ENCODE measurements at regions not wholly inside any gene's neighbourhood (a gene's known extent, or its start where the extent isn't known, plus 50 kb on each side); places are given as distances from the start of the nearest gene placed in this dataset.

- no peaks in the 10 kb centered on the region for H3K27me3 Mint-ChIP-seq
- no peak overlapping the region for H3K27ac Mint-ChIP-seq
- peaks cover 0 to 2% (median 0%) of the 10 kb centered on the region in 3 donors for H3K9me3 Mint-ChIP-seq
- no peak overlapping the region for H3K4me3 Mint-ChIP-seq
- H3K36me3 Mint-ChIP-seq: no peaks in the 10 kb centered on the region
- peaks cover 0 to 1% (median 0%) of the 10 kb centered on the region in 3 donors for H3K4me1 Mint-ChIP-seq
These were observed 171.2 kb upstream of the GBE1 start for GRCh38 chr3:81932681-81933080.

GRCh38 chr3:81931265-81932251 lies 170.1 kb upstream of the GBE1 start:
- Mint-ChIP-seq H3K27ac (no peak overlapping the region), H3K4me3 (no peak overlapping the region), H3K36me3 (no peaks in the 10 kb centered on the region)

GRCh38 chr3:81929697-81930096 lies 168.3 kb upstream of the GBE1 start:
- Mint-ChIP-seq H3K9me3 (peaks cover 2 to 3% (median 3%) of the 10 kb centered on the region in 3 donors), H3K27ac (no peak overlapping the region), H3K4me3 (no peak overlapping the region), H3K4me1 (peaks cover 0 to 1% (median 0%) of the 10 kb centered on the region in 3 donors), H3K27me3 (no peaks in the 10 kb centered on the region), H3K36me3 (no peaks in the 10 kb centered on the region)

More at GRCh38 chr3:81931265-81932251, 170.1 kb upstream of the GBE1 start:
- peaks cover 0 to 2% (median 0%) of the 10 kb centered on the region in 3 donors for H3K9me3 Mint-ChIP-seq
- H3K4me1 Mint-ChIP-seq: peaks cover 0 to 1% (median 0%) of the 10 kb centered on the region in 3 donors
- H3K27me3 Mint-ChIP-seq: no peaks in the 10 kb centered on the region

GRCh38 chr3:81927811-81928210 lies 166.4 kb upstream of the GBE1 start:
- no peaks in the 10 kb centered on the region for H3K36me3 Mint-ChIP-seq
- H3K4me1 Mint-ChIP-seq: peaks cover 0 to 1% (median 0%) of the 10 kb centered on the region in 3 donors
- H3K4me3 Mint-ChIP-seq: no peak overlapping the region

DNA sequence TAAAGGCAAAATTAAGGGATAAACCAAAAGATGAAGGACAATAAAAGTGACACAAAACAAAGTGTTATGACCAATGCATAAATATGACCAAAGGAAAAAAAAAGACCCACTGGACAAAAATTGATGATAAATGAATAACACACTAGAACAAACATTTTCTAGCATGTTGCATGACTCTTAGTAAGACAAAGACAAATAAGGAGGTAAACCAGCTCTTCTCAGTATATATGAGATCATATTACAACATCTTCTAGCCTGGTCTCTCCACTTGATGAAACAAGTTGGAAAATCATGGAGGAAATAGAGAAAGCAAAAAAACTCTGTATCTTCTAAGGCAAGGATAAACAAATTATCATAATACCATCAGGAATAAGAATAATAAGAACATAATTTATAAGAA lies 163.9 kb upstream of the GBE1 start:
- peaks cover 2 to 3% (median 3%) of the 10 kb centered on the region in 3 donors for H3K9me3 Mint-ChIP-seq

More at GRCh38 chr3:81927811-81928210, 166.4 kb upstream of the GBE1 start:
- Mint-ChIP-seq H3K9me3 (peaks cover 2 to 3% (median 3%) of the 10 kb centered on the region in 3 donors), H3K27ac (no peak overlapping the region), H3K27me3 (no peaks in the 10 kb centered on the region)

DNA sequence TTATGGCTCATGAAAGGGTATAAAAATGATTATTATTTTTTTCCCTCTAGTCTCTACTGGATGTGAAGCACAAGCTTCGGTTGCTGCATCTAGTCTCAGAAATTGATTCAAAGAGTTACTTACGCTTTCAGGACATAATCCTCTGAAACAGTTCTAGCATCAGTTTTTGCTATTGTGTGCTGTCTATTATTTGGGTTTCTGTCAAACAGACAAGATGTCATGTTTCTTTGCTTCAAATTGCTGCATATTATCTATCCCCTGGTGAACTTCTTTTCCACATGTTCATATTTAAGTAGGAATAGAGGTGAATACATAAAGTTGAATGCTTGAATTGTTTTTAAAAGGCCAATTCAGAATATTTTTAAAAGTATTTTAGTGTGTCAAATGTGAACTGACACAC lies 161.6 kb upstream of the GBE1 start:
- Mint-ChIP-seq H3K4me1 (peaks cover 0 to 1% (median 0%) of the 10 kb centered on the region in 3 donors), H3K27me3 (no peaks in the 10 kb centered on the region), H3K4me3 (no peak overlapping the region), H3K36me3 (no peaks in the 10 kb centered on the region), H3K9me3 (peaks cover 0 to 3% (median 3%) of the 10 kb centered on the region in 3 donors), H3K27ac (no peak overlapping the region)

More for the DNA sequence above, 163.9 kb upstream of the GBE1 start:
- no peaks in the 10 kb centered on the region for H3K27me3 Mint-ChIP-seq
- H3K4me1 Mint-ChIP-seq: peaks cover 0 to 1% (median 0%) of the 10 kb centered on the region in 3 donors
- no peak overlapping the region for H3K27ac Mint-ChIP-seq
- no peak overlapping the region for H3K4me3 Mint-ChIP-seq
- H3K36me3 Mint-ChIP-seq: no peaks in the 10 kb centered on the region

GRCh38 chr3:81922404-81922803 lies 161.0 kb upstream of the GBE1 start:
- Mint-ChIP-seq H3K4me1 (no peaks in the 10 kb centered on the region), H3K27ac (no peak overlapping the region), H3K4me3 (no peak overlapping the region), H3K27me3 (no peaks in the 10 kb centered on the region), H3K9me3 (peaks cover 0 to 3% (median 3%) of the 10 kb centered on the region in 3 donors), H3K36me3 (no peaks in the 10 kb centered on the region)

DNA sequence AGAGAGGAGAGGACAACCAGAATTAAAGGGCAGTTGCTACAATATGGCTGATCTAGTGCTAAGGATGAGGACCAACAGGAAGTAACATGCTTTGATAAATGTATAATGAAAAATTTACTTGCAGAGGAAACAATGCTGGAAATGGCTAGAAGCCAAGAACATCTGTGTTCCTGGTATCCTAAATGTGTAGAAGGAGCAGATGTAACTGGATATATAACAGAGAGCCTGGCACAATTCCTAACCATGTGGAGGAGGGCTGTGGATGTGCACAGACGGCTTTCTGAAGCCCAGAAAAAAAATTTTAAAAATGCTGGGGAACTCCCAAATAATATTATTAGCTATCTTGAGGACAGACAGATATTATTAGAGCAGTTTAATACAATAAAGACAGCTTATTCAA lies 159.4 kb upstream of the GBE1 start:
- Mint-ChIP-seq H3K36me3 (no peaks in the 10 kb centered on the region), H3K9me3 (peaks cover 0 to 3% (median 0%) of the 10 kb centered on the region in 3 donors), H3K4me3 (no peak overlapping the region), H3K4me1 (no peaks in the 10 kb centered on the region), H3K27me3 (no peaks in the 10 kb centered on the region), H3K27ac (no peak overlapping the region)

DNA sequence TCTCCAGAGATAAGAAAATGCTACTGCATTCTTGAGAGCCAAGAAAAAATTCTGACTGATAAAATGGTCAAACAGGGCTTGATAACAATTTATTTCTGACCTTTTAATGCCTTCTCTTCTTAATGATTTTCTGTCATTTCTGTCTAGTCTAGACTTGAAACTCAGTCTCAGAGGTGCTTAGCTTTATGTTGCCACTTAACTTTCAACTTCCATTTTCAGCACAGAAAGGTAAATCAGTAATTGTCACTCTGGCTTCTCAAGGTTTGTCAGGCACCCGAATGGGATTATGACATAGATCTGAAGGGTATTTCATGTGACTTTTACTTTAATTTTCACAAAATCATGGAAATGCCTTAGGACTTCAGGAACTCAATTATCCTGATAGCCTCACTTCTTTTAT lies 155.4 kb upstream of the GBE1 start:
- Mint-ChIP-seq H3K27me3 (no peaks in the 10 kb centered on the region), H3K4me3 (no peak overlapping the region), H3K4me1 (no peaks in the 10 kb centered on the region), H3K27ac (no peak overlapping the region), H3K9me3 (no peaks in the 10 kb centered on the region), H3K36me3 (no peaks in the 10 kb centered on the region)

DNA sequence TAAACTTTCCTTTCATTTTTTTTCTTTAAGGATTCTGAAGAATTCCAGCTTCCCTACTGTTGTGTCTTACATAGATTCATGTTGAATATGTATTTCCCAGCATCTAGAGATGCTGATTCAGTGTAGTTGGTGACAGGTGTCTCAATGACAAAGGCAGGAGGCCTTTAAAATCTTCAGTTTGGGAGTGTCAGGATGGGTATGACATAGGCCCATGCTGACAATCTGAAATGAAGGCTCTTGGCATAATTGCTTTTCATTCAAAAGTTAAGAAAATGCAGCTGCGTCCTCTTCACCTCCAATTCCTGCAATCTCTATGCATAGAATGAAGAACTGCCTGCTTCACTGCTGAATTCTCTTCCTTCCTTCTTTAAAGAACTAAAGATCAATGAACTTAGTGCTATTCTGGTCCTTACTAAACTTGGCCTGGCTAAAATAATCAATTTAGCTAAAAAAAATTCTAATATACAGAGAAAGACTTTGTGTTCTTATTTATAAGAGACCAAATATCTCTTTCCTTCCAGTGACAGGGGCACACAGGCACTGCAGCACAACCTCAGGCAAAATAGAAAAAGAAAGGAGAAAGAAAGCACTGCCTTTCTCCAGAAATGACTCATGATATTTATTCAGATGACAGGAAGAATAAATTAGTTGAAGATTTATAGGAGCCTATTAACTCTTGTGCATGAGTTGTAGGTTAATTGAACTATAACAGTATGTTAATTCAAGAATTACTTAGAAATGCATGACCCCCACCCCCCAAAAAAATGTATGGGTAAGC lies 152.6 kb upstream of the GBE1 start:
- H3K4me3 Mint-ChIP-seq: no peak overlapping the region
- H3K27ac Mint-ChIP-seq: no peak overlapping the region
- H3K9me3 Mint-ChIP-seq: no peaks in the 10 kb centered on the region
- no peaks in the 10 kb centered on the region for H3K27me3 Mint-ChIP-seq
- no peaks in the 10 kb centered on the region for H3K4me1 Mint-ChIP-seq
- H3K36me3 Mint-ChIP-seq: no peaks in the 10 kb centered on the region

- no peaks in the 10 kb centered on the region for H3K36me3 Mint-ChIP-seq
- H3K4me3 Mint-ChIP-seq: no peak overlapping the region
- no peaks in the 10 kb centered on the region for H3K4me1 Mint-ChIP-seq
- peaks cover 2% of the 10 kb centered on the region for H3K27me3 Mint-ChIP-seq
- H3K9me3 Mint-ChIP-seq: peaks cover 0 to 3% (median 2%) of the 10 kb centered on the region in 3 donors
- no peak overlapping the region for H3K27ac Mint-ChIP-seq
These were observed 149.8 kb upstream of the GBE1 start for GRCh38 chr3:81911221-81911620.

GRCh38 chr3:81910244-81910852 lies 148.9 kb upstream of the GBE1 start:
- Mint-ChIP-seq H3K36me3 (no peaks in the 10 kb centered on the region), H3K4me3 (no peak overlapping the region), H3K9me3 (peaks cover 0 to 5% (median 2%) of the 10 kb centered on the region in 3 donors), H3K4me1 (no peaks in the 10 kb centered on the region), H3K27me3 (peaks cover 2% of the 10 kb centered on the region), H3K27ac (no peak overlapping the region)

GRCh38 chr3:81909796-81910195 lies 148.4 kb upstream of the GBE1 start:
- H3K27ac Mint-ChIP-seq: no peak overlapping the region
- no peaks in the 10 kb centered on the region for H3K4me1 Mint-ChIP-seq
- H3K4me3 Mint-ChIP-seq: no peak overlapping the region
- peaks cover 0 to 5% (median 2%) of the 10 kb centered on the region in 3 donors for H3K9me3 Mint-ChIP-seq
- peaks cover 2% of the 10 kb centered on the region for H3K27me3 Mint-ChIP-seq
- H3K36me3 Mint-ChIP-seq: peaks cover 1% of the 10 kb centered on the region

DNA sequence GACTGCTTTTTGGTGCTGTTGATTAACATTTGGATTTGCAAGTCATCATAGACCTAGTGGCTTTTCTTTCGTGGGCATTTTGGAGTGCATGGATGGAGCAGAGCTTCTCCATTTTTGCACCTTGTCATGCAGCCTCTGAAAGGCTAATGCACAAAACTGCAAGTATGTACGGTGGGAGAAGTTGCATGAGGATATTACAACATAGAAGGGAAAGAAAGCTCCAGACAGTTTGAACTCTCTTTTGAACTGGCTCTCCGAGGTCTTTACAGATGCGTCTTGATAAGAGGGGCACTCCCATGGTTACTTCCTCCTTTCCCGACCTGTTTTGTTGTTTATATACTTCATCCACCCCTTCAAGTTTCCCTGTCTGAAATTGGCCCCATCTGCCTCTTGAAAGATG lies 147.1 kb upstream of the GBE1 start:
- Mint-ChIP-seq H3K4me1 (no peaks in the 10 kb centered on the region), H3K27ac (no peak overlapping the region), H3K27me3 (peaks cover 2% of the 10 kb centered on the region), H3K36me3 (peaks cover 1% of the 10 kb centered on the region), H3K9me3 (peaks cover 0 to 5% (median 2%) of the 10 kb centered on the region in 3 donors), H3K4me3 (no peak overlapping the region)

DNA sequence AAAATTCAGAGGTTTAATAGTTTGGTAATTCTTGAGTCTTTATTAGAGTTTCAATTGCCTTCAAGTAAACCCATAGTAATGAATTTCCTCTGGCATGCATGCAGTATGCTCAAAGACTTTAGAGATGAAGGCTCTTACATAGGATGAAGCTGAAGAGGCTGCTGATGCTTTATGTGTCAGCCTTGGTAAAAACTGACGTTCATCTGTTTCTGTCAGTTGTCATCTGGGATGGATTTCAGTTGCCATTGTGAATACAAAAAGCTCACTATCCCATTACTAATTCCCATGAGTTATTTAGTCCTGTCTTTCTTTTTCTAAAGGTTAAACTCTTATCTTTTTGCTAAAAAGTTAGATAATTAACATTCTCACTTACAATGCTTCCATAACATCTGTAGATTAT lies 136.9 kb upstream of the GBE1 start:
- no peaks in the 10 kb centered on the region for H3K4me1 Mint-ChIP-seq
- no peak overlapping the region for H3K4me3 Mint-ChIP-seq
- no peaks in the 10 kb centered on the region for H3K36me3 Mint-ChIP-seq
- no peak overlapping the region for H3K27ac Mint-ChIP-seq
- H3K27me3 Mint-ChIP-seq: peaks cover 2% of the 10 kb centered on the region
- H3K9me3 Mint-ChIP-seq: no peaks in the 10 kb centered on the region
